Bone marrow (tissue), 2 donors: ENCODE measurements at regions not wholly inside any gene's neighbourhood (a gene's known extent, or its start where the extent isn't known, plus 50 kb on each side); places are given as distances from the start of the nearest gene placed in this dataset.
"Not testable (repeated sequence)": the region's sequence is repeated elsewhere in the genome, so short reads cannot be mapped to it uniquely, and the experiment has no call there.

Source experiments
- DNase-seq, 2 donors: peaks; one replicate each; lab custom pipeline; 2025; lab: John Stamatoyannopoulos, UW

GRCh38 chr7:131019351-131019750 lies 285.3 kb upstream of the KLF14 start:
- DNase-seq = no peak

GRCh38 chr7:131020759-131021261 lies 286.8 kb upstream of the KLF14 start:
- DNase-seq = no peak

GRCh38 chr7:131021460-131021859 lies 287.5 kb upstream of the KLF14 start:
- no peak for DNase-seq

- DNase-seq = no peak
Measured at GRCh38 chr7:131021902-131022301, 287.9 kb upstream of the KLF14 start.

- DNase-seq = no peak
Measured at GRCh38 chr7:131026297-131027000, 292.4 kb upstream of the KLF14 start.

GRCh38 chr7:131027287-131027773 lies 293.3 kb upstream of the KLF14 start:
- DNase-seq = no peak

GRCh38 chr7:131028295-131028694 lies 294.3 kb upstream of the KLF14 start:
- no peak for DNase-seq

GRCh38 chr7:131029002-131029401 lies 295.0 kb upstream of the KLF14 start:
- no peak for DNase-seq

GRCh38 chr7:131031099-131031868 lies 296.4 kb upstream of the MKLN1 start:
- DNase-seq = no peak

GRCh38 chr7:131032786-131033185 lies 294.9 kb upstream of the MKLN1 start:
- no peak for DNase-seq

GRCh38 chr7:131034166-131034881 lies 293.4 kb upstream of the MKLN1 start:
- DNase-seq = no peak

- DNase-seq = no peak
Measured at GRCh38 chr7:131035088-131035770, 292.4 kb upstream of the MKLN1 start.

- no peak for DNase-seq
Measured at GRCh38 chr7:131038153-131038552, 289.5 kb upstream of the MKLN1 start.

GRCh38 chr7:131039355-131039762 lies 288.3 kb upstream of the MKLN1 start:
- no peak for DNase-seq

- no peak for DNase-seq
Measured at GRCh38 chr7:131039836-131040235, 287.8 kb upstream of the MKLN1 start.

GRCh38 chr7:131040467-131040932 lies 287.2 kb upstream of the MKLN1 start:
- peak in 1 of 2 donors; percentile 62 for DNase-seq

GRCh38 chr7:131041012-131041695 lies 286.5 kb upstream of the MKLN1 start:
- not testable (repeated sequence) for DNase-seq

GRCh38 chr7:131042269-131043160 lies 285.2 kb upstream of the MKLN1 start:
- no peak for DNase-seq

- DNase-seq = no peak
Measured at GRCh38 chr7:131045526-131045925, 282.1 kb upstream of the MKLN1 start.

- no peak for DNase-seq
Measured at GRCh38 chr7:131046246-131046645, 281.4 kb upstream of the MKLN1 start.
